BLaER1 treated with 17β-estradiol and CSF1 and Interleukin-3, amounts not matched to agents 10 nM and 100 nM (cell line): ENCODE measurements at regions not wholly inside any gene's neighbourhood (a gene's known extent, or its start where the extent isn't known, plus 50 kb on each side); places are given as distances from the start of the nearest gene placed in this dataset.
"Not testable (repeated sequence)": the region's sequence is repeated elsewhere in the genome, so short reads cannot be mapped to it uniquely, and the experiment has no call there.

Source experiments
- H3K27ac ChIP-seq, 11 experiments: shearing (Covaris generic); formaldehyde crosslinking; 2 replicates each; pipeline ENCODE4 v1.8.1; 2022
- H3K27me3 ChIP-seq, 11 experiments: shearing (Covaris generic); formaldehyde crosslinking; 2 replicates each; pipeline ENCODE4 v1.8.1; 2022
- H3K36me3 ChIP-seq, 11 experiments: shearing (Covaris generic); formaldehyde crosslinking; 2 replicates each; pipeline ENCODE4 v1.8.1; 2022
- H3K4me1 ChIP-seq, 10 experiments: shearing (Covaris generic); formaldehyde crosslinking; 2 replicates each; pipeline ENCODE4 v1.8.1; 2022
- H3K4me2 ChIP-seq, 11 experiments: shearing (Covaris generic); formaldehyde crosslinking; 2 replicates each; pipeline ENCODE4 v1.8.1; 2022
- H3K4me3 ChIP-seq, 10 experiments: shearing (Covaris generic); formaldehyde crosslinking; 2 replicates each; pipeline ENCODE4 v1.8.1; 2022
- H3K9ac ChIP-seq, 11 experiments: shearing (Covaris generic); formaldehyde crosslinking; 2 replicates each; pipeline ENCODE4 v1.8.1; 2022
- H3K9me3 ChIP-seq, 11 experiments: shearing (Covaris generic); formaldehyde crosslinking; replicated peaks in 1 of 11; 2 replicates each; pipeline ENCODE4 v1.8.1; 2022
- H4K20me1 ChIP-seq, 11 experiments: shearing (Covaris generic); formaldehyde crosslinking; 2 replicates each; pipeline ENCODE4 v1.8.1; 2022
- Cebpa-rat ChIP-seq, 11 experiments: shearing (Covaris generic); IDR thresholded peaks; 2 replicates each; pipeline ENCODE4 v1.8.1; 2022

GRCh38 chr3:127419641-127420553 is 132.1 kb upstream of the PRR20G start:
- H3K4me1 ChIP-seq = peaks cover 0 to 23% (median 14%) of the 10 kb centered on the region in 10 experiments; a peak in 14 of 20 replicates
- no peak for TF ChIP-seq Cebpa-rat (IDR thresholded peaks at IDR 0.05)
- no peaks in the 10 kb centered on the region for H3K36me3 ChIP-seq
- H3K4me2 ChIP-seq = no peak overlapping the region
- H4K20me1 ChIP-seq = peaks cover 0 to 34% (median 4%) of the 10 kb centered on the region in 11 experiments; a peak in 8 of 22 replicates
- no peak overlapping the region for H3K9ac ChIP-seq
- no peak overlapping the region for H3K4me3 ChIP-seq
- H3K27me3 ChIP-seq = peaks cover 48 to 72% (median 60%) of the 10 kb centered on the region in 11 experiments
- H3K27ac ChIP-seq = no peak overlapping the region
- no peaks in the 10 kb centered on the region for H3K9me3 ChIP-seq

GRCh38 chr3:127419182-127419581 is 131.3 kb upstream of the PRR20G start:
- H3K36me3 ChIP-seq = no peaks in the 10 kb centered on the region
- H3K27me3 ChIP-seq = peaks cover 48 to 72% (median 60%) of the 10 kb centered on the region in 11 experiments
- no peaks in the 10 kb centered on the region for H3K9me3 ChIP-seq
- no peak overlapping the region for H3K9ac ChIP-seq
- no peak overlapping the region for H3K4me3 ChIP-seq
- H4K20me1 ChIP-seq = peaks cover 0 to 34% (median 4%) of the 10 kb centered on the region in 11 experiments; a peak in 8 of 22 replicates
- no peak for TF ChIP-seq Cebpa-rat (IDR thresholded peaks at IDR 0.05)
- H3K4me1 ChIP-seq = peaks cover 0 to 23% (median 14%) of the 10 kb centered on the region in 10 experiments; a peak in 14 of 20 replicates
- H3K27ac ChIP-seq = no peak overlapping the region
- H3K4me2 ChIP-seq = no peak overlapping the region

GRCh38 chr3:127418560-127419147 is 130.8 kb upstream of the PRR20G start:
- TF ChIP-seq Cebpa-rat (IDR thresholded peaks at IDR 0.05) = no peak
- no peaks in the 10 kb centered on the region for H3K36me3 ChIP-seq
- H3K9me3 ChIP-seq = no peaks in the 10 kb centered on the region
- no peak overlapping the region for H3K4me2 ChIP-seq
- H3K27ac ChIP-seq = no peak overlapping the region
- H3K4me1 ChIP-seq = peaks cover 0 to 23% (median 14%) of the 10 kb centered on the region in 10 experiments; a peak in 15 of 20 replicates
- peaks cover 48 to 72% (median 60%) of the 10 kb centered on the region in 11 experiments for H3K27me3 ChIP-seq
- H3K4me3 ChIP-seq = no peak overlapping the region
- no peak overlapping the region for H3K9ac ChIP-seq
- H4K20me1 ChIP-seq = peaks cover 0 to 34% (median 4%) of the 10 kb centered on the region in 11 experiments; a peak in 8 of 22 replicates

GRCh38 chr3:127417709-127418559 is 130.1 kb upstream of the PRR20G start:
- Histone ChIP-seq H3K9ac (no peak overlapping the region), H3K4me1 (peaks cover 0 to 22% (median 14%) of the 10 kb centered on the region in 10 experiments; a peak in 16 of 20 replicates), H3K4me2 (no peak overlapping the region), H4K20me1 (peaks cover 0 to 32% (median 4%) of the 10 kb centered on the region in 11 experiments; a peak in 8 of 22 replicates), H3K4me3 (no peak overlapping the region), H3K27ac (no peak overlapping the region), H3K9me3 (no peaks in the 10 kb centered on the region), H3K27me3 (peaks cover 48 to 67% (median 60%) of the 10 kb centered on the region in 11 experiments), H3K36me3 (no peaks in the 10 kb centered on the region)
- no peak for TF ChIP-seq Cebpa-rat (IDR thresholded peaks at IDR 0.05)

GRCh38 chr3:127413871-127414270 is 126.0 kb upstream of the PRR20G start:
- Histone ChIP-seq H3K4me1 (peaks cover 5 to 26% (median 25%) of the 10 kb centered on the region in 10 experiments; a peak in 17 of 20 replicates), H3K4me2 (no peak overlapping the region; a peak in 1 of 22 replicates), H3K27ac (no peak overlapping the region), H3K36me3 (no peaks in the 10 kb centered on the region), H3K9ac (no peak overlapping the region), H3K27me3 (peaks cover 27 to 30% (median 28%) of the 10 kb centered on the region in 11 experiments), H3K9me3 (no peaks in the 10 kb centered on the region), H3K4me3 (no peak overlapping the region), H4K20me1 (no peaks in the 10 kb centered on the region)
- no peak for TF ChIP-seq Cebpa-rat (IDR thresholded peaks at IDR 0.05)

GRCh38 chr3:127413318-127413673 is 125.5 kb upstream of the PRR20G start:
- TF ChIP-seq Cebpa-rat (IDR thresholded peaks at IDR 0.05) = no peak
- H3K4me1 ChIP-seq = peaks cover 5 to 32% (median 30%) of the 10 kb centered on the region in 10 experiments; a peak in 17 of 20 replicates
- no peaks in the 10 kb centered on the region for H3K36me3 ChIP-seq
- peaks cover 22 to 25% (median 23%) of the 10 kb centered on the region in 11 experiments for H3K27me3 ChIP-seq
- H3K4me2 ChIP-seq = peak overlapping the region in 2 of 11 experiments; percentile 2 to 7; a peak in 2 of 22 replicates
- H3K9ac ChIP-seq = no peak overlapping the region
- H3K9me3 ChIP-seq = no peaks in the 10 kb centered on the region
- H3K4me3 ChIP-seq = no peak overlapping the region
- no peaks in the 10 kb centered on the region for H4K20me1 ChIP-seq
- no peak overlapping the region for H3K27ac ChIP-seq

GRCh38 chr3:127412578-127413317 is 124.9 kb upstream of the PRR20G start:
- no peak overlapping the region for H3K9ac ChIP-seq
- H3K4me1 ChIP-seq = peaks cover 5 to 37% (median 36%) of the 10 kb centered on the region in 10 experiments; a peak in 17 of 20 replicates
- no peak for TF ChIP-seq Cebpa-rat (IDR thresholded peaks at IDR 0.05)
- no peak overlapping the region for H3K4me3 ChIP-seq
- H3K4me2 ChIP-seq = peak overlapping the region in 2 of 11 experiments; percentile 2 to 7; a peak in 2 of 22 replicates
- no peaks in the 10 kb centered on the region for H3K9me3 ChIP-seq
- no peaks in the 10 kb centered on the region for H4K20me1 ChIP-seq
- H3K27ac ChIP-seq = no peak overlapping the region
- H3K36me3 ChIP-seq = no peaks in the 10 kb centered on the region
- peaks cover 16 to 19% (median 17%) of the 10 kb centered on the region in 11 experiments for H3K27me3 ChIP-seq

GRCh38 chr3:127411875-127412274 is 124.0 kb upstream of the PRR20G start:
- not testable (repeated sequence) for H3K36me3 ChIP-seq, H3K9me3 ChIP-seq, H3K4me2 ChIP-seq, H3K9ac ChIP-seq, H4K20me1 ChIP-seq, H3K27ac ChIP-seq, H3K4me3 ChIP-seq
- H3K27me3 ChIP-seq = peaks cover 7 to 10% (median 8%) of the 10 kb centered on the region in 11 experiments; a peak in 21 of 22 replicates
- H3K4me1 ChIP-seq = peaks cover 5 to 46% (median 45%) of the 10 kb centered on the region in 10 experiments; a peak in 17 of 20 replicates
